ENCODE measurements at regions not wholly inside any gene's neighbourhood (a gene's known extent, or its start where the extent isn't known, plus 50 kb on each side); places are given as distances from the start of the nearest gene placed in this dataset.

DNA sequence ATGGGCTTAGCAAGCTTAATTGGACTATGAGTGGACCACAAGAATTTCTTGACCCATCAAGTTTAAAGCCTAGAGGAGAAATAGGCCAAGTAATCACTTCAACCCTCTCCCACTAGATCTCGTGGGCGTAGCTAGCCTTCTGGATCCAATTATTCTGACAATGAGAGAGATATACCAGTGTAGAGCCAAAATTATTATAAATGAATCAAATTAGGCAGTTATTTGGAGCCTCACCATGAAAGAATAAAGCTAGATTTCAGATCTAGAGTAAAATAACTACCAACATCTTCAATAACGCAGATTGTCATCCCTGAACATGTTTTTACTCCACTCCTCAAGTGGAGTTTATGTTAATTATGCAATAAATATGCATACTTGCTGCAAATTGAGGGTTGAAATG is 143.9 kb upstream of the CDH20 start:
- TF ChIP-seq GLIS3 (CRISPR knock-in tag; IDR thresholded peaks at IDR 0.05), result no peak
- TF ChIP-seq ISL1 (CRISPR knock-in tag; IDR thresholded peaks at IDR 0.05), result peak; percentile 35; the same call in 1 of the 2 replicates
- no peak for TF ChIP-seq ZNF565 (CRISPR knock-in tag; conservative IDR thresholded peaks at IDR 0.05; ENCODE audit: low read depth)
- no peak for TF ChIP-seq SNAI2 (CRISPR knock-in tag; IDR thresholded peaks at IDR 0.05)
- no peak for TF ChIP-seq ESRRG (CRISPR knock-in tag; IDR thresholded peaks at IDR 0.05)
- no peak for TF ChIP-seq TOX (CRISPR knock-in tag; IDR thresholded peaks at IDR 0.05; ENCODE audit: borderline replicate concordance)
- no peak for TF ChIP-seq CSDC2 (CRISPR knock-in tag; IDR thresholded peaks at IDR 0.05)
- TF ChIP-seq RARB (CRISPR knock-in tag; IDR thresholded peaks at IDR 0.05), result no peak
- no peak for TF ChIP-seq ARNTL (CRISPR knock-in tag; IDR thresholded peaks at IDR 0.05; ENCODE audit: borderline replicate concordance, low read depth)
- TF ChIP-seq OSR1 (CRISPR knock-in tag; IDR thresholded peaks at IDR 0.05), result no peak
- no peak for TF ChIP-seq ZFP30 (CRISPR knock-in tag; IDR thresholded peaks at IDR 0.05)
- no peak for TF ChIP-seq PATZ1 (CRISPR knock-in tag; IDR thresholded peaks at IDR 0.05; ENCODE audit: borderline replicate concordance)
- TF ChIP-seq ZC3H10 (CRISPR knock-in tag; IDR thresholded peaks at IDR 0.05), result no peak
- peak; percentile 79 for TF ChIP-seq TCF4 (CRISPR knock-in tag; IDR thresholded peaks at IDR 0.05; ENCODE audit: borderline replicate concordance)
- TF ChIP-seq ZFP3 (CRISPR knock-in tag; IDR thresholded peaks at IDR 0.05), result no peak
- TF ChIP-seq, protein P1, sequence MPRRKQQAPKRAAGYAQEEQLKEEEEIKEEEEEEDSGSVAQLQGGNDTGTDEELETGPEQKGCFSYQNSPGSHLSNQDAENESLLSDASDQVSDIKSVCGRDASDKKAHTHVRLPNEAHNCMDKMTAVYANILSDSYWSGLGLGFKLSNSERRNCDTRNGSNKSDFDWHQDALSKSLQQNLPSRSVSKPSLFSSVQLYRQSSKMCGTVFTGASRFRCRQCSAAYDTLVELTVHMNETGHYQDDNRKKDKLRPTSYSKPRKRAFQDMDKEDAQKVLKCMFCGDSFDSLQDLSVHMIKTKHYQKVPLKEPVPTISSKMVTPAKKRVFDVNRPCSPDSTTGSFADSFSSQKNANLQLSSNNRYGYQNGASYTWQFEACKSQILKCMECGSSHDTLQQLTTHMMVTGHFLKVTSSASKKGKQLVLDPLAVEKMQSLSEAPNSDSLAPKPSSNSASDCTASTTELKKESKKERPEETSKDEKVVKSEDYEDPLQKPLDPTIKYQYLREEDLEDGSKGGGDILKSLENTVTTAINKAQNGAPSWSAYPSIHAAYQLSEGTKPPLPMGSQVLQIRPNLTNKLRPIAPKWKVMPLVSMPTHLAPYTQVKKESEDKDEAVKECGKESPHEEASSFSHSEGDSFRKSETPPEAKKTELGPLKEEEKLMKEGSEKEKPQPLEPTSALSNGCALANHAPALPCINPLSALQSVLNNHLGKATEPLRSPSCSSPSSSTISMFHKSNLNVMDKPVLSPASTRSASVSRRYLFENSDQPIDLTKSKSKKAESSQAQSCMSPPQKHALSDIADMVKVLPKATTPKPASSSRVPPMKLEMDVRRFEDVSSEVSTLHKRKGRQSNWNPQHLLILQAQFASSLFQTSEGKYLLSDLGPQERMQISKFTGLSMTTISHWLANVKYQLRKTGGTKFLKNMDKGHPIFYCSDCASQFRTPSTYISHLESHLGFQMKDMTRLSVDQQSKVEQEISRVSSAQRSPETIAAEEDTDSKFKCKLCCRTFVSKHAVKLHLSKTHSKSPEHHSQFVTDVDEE (CRISPR knock-in tag; IDR thresholded peaks at IDR 0.05), result no peak
- ATAC-seq, result no peak

- ATAC-seq, result no peak
- TF ChIP-seq, protein P2, sequence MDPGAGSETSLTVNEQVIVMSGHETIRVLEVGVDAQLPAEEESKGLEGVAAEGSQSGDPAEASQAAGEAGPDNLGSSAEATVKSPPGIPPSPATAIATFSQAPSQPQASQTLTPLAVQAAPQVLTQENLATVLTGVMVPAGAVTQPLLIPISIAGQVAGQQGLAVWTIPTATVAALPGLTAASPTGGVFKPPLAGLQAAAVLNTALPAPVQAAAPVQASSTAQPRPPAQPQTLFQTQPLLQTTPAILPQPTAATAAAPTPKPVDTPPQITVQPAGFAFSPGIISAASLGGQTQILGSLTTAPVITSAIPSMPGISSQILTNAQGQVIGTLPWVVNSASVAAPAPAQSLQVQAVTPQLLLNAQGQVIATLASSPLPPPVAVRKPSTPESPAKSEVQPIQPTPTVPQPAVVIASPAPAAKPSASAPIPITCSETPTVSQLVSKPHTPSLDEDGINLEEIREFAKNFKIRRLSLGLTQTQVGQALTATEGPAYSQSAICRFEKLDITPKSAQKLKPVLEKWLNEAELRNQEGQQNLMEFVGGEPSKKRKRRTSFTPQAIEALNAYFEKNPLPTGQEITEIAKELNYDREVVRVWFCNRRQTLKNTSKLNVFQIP (CRISPR knock-in tag; IDR thresholded peaks at IDR 0.05; ENCODE audit: borderline replicate concordance, low read depth), result no peak
- TF ChIP-seq ARNTL (CRISPR knock-in tag; IDR thresholded peaks at IDR 0.05; ENCODE audit: borderline replicate concordance, low read depth), result no peak
- no peak for TF ChIP-seq ZNF565 (CRISPR knock-in tag; conservative IDR thresholded peaks at IDR 0.05; ENCODE audit: low read depth)
- no peak for TF ChIP-seq ZC3H10 (CRISPR knock-in tag; IDR thresholded peaks at IDR 0.05)
- no peak for TF ChIP-seq CREB5 (CRISPR knock-in tag; IDR thresholded peaks at IDR 0.05; ENCODE audit: low read depth)
- TF ChIP-seq, protein P1 (CRISPR knock-in tag; IDR thresholded peaks at IDR 0.05), result no peak
- no peak for TF ChIP-seq TCF4 (CRISPR knock-in tag; IDR thresholded peaks at IDR 0.05; ENCODE audit: borderline replicate concordance)
- TF ChIP-seq GLIS3 (CRISPR knock-in tag; IDR thresholded peaks at IDR 0.05), result no peak
These were observed 138.5 kb upstream of the CDH20 start for GRCh38 chr18:61194726-61195125.

GRCh38 chr18:61196750-61197149 is 136.5 kb upstream of the CDH20 start:
- TF ChIP-seq TCF4 (CRISPR knock-in tag; IDR thresholded peaks at IDR 0.05; ENCODE audit: borderline replicate concordance) (no peak), ZNF8 (CRISPR knock-in tag; IDR thresholded peaks at IDR 0.05) (no peak), ISL1 (CRISPR knock-in tag; IDR thresholded peaks at IDR 0.05) (peak; percentile 68), CREB5 (CRISPR knock-in tag; IDR thresholded peaks at IDR 0.05; ENCODE audit: low read depth) (peak; percentile 76), ZNF565 (CRISPR knock-in tag; conservative IDR thresholded peaks at IDR 0.05; ENCODE audit: low read depth) (no peak), ZFP3 (CRISPR knock-in tag; IDR thresholded peaks at IDR 0.05) (no peak), OSR1 (CRISPR knock-in tag; IDR thresholded peaks at IDR 0.05) (no peak)
- TF ChIP-seq, protein P2 (CRISPR knock-in tag; IDR thresholded peaks at IDR 0.05; ENCODE audit: borderline replicate concordance, low read depth), result no peak
- no peak for ATAC-seq

Measured in SK-N-SH treated with all-trans-retinoic acid at 6 μM for 48 hours (cell line).